IPS-18c (cell line): ENCODE measurements at regions not wholly inside any gene's neighbourhood (a gene's known extent, or its start where the extent isn't known, plus 50 kb on each side); places are given as distances from the start of the nearest gene placed in this dataset.

Source experiments
- H3K4me3 ChIP-seq: 2 replicates; pipeline ENCODE4 v1.7.0; 2013; ENCODE audit warnings: low read depth, mild to moderate bottlenecking, low read length, moderate library complexity; ENCODE audit not compliant: insufficient read depth
- H3K9me3 ChIP-seq: one replicate; pipeline ENCODE4 v1.6.1; 2013; ENCODE audit warnings: mild to moderate bottlenecking, low read length, moderate library complexity; ENCODE audit not compliant: control insufficient read depth, insufficient read depth

DNA sequence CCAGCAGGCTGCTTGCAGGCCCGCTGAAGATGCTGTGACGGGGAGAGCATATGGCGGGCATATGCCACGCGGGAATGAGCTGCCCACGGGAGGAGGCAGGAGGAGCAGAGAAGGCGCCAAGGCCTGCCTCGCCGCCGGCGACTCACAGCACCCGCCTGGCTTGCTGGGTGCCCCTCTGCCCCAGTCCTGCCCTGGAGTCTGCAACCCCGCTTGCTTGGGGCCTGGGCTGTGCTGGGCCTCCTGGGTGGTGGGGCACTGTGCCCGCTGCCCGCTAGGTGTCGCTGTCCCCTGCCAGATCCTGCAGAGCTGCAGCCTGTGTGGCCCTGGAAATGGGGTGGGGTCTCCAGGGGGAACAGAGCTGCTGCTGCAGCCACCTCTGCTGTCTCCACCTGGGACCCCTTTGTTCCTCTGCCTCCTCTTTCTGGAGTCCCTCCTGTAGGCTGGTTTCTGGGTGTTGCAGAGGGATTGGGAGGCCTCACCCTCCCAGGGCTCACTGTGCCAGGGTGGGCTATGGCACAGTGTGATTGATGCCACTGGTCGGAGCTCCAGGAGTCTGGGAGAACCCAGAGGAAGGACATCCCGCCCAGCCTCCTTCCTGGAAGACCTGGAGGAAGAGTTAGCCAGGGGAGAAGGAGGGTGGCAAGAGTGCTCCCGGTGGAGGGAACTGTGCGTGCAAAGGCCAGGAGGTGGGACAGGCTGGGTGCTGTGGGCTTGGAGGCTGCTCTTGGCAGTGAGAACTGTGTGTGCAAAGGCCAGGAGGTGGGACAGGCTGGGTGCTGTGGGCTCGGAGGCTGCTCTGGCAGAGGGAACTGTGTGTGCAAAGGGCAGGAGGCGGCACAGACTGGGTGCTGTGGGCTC is 141.0 kb upstream of the CIBAR2 start:
- no peak overlapping the region for H3K4me3 ChIP-seq

GRCh38 chr16:85254051-85254450 is 141.8 kb upstream of the CIBAR2 start:
- Histone ChIP-seq H3K4me3 (no peak overlapping the region), H3K9me3 (no peaks in the 10 kb centered on the region)

More for the DNA sequence above, 141.0 kb upstream of the CIBAR2 start:
- H3K9me3 ChIP-seq, result no peaks in the 10 kb centered on the region

DNA sequence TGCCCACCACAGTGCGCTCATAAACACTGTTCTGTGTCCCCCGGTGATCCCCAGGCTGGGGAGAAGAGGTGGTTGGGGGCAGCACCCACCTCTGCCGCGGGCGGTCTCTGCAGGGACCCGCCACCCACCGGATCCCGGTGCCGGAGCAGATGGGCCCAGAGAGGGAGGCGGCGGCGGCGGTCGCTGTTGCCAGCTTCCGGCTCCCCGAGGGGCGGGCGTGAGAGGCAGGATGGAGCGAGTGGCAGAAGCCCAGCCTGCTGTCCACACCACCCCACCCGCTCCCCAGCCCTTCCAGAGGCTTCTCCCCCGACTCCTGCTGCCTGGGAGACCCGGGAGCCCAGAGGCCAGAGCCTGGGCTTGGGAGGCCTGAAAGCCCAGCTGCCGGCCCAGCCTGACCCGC is 142.6 kb upstream of the CIBAR2 start:
- H3K4me3 ChIP-seq, result no peak overlapping the region
- no peaks in the 10 kb centered on the region for H3K9me3 ChIP-seq

DNA sequence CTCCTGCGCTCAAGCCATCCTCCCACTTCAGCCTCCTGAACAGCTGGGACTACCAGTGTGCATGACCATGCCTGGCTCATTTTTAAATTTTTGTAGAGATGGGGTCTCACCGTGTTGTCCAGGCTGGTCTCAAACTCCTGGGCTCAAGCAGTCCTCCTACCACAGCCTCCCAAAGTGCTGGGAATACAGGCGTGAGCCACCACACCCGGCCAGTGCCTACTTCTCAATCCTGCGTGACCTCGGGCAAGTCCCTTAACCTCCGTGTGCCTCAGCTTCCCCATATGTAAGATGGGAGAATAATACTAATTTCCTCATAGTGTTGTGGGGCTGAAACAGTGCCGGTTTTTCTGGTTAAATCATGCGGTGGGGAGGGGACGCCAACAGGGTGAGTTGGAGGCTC is 143.5 kb upstream of the CIBAR2 start:
- Histone ChIP-seq H3K9me3 (no peaks in the 10 kb centered on the region), H3K4me3 (no peak overlapping the region)

DNA sequence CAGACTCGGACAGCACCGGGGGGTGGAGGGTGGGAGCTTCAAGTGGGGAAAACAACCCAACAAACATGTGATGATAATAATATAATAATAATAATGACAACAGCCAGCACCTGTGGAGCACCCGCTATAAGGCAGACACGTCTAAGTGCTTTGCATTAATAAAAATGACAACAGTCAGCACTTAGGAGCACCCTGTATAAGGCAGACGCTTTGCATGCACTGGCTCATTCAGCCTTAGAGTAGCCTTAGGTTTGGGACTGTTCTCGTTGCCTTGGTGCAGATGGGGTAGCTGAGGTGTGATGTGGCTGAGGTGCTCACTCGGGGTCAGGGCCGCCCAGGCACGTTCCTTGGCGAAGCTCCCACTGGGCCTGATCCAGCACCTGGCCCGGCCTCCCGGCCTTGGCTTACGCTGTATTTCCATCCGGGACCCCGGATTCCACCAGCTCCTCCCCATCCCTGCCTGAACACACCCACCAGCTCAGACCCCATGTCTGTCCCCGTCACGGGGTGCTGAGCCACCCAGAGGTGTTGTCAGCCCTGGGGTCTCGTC is 144.0 kb upstream of the CIBAR2 start:
- Histone ChIP-seq H3K4me3 (no peak overlapping the region), H3K9me3 (no peaks in the 10 kb centered on the region)

GRCh38 chr16:85257483-85257882 is 145.2 kb upstream of the CIBAR2 start:
- H3K4me3 ChIP-seq, result no peak overlapping the region
- no peaks in the 10 kb centered on the region for H3K9me3 ChIP-seq

GRCh38 chr16:85258166-85258565 is 145.9 kb upstream of the CIBAR2 start:
- no peaks in the 10 kb centered on the region for H3K9me3 ChIP-seq

GRCh38 chr16:85258629-85259028 is 146.4 kb upstream of the CIBAR2 start:
- Histone ChIP-seq H3K9me3 (no peaks in the 10 kb centered on the region), H3K4me3 (no peak overlapping the region)

More at GRCh38 chr16:85258166-85258565, 145.9 kb upstream of the CIBAR2 start:
- H3K4me3 ChIP-seq, result no peak overlapping the region

- Histone ChIP-seq H3K9me3 (no peaks in the 10 kb centered on the region), H3K4me3 (no peak overlapping the region)
Observed at GRCh38 chr16:85259115-85259831, 147.0 kb upstream of the CIBAR2 start.

- Histone ChIP-seq H3K9me3 (no peaks in the 10 kb centered on the region), H3K4me3 (no peak overlapping the region)
Observed at GRCh38 chr16:85259832-85260167, 147.5 kb upstream of the CIBAR2 start.

GRCh38 chr16:85261204-85261603 is 148.9 kb upstream of the CIBAR2 start:
- Histone ChIP-seq H3K4me3 (no peak overlapping the region), H3K9me3 (no peaks in the 10 kb centered on the region)

DNA sequence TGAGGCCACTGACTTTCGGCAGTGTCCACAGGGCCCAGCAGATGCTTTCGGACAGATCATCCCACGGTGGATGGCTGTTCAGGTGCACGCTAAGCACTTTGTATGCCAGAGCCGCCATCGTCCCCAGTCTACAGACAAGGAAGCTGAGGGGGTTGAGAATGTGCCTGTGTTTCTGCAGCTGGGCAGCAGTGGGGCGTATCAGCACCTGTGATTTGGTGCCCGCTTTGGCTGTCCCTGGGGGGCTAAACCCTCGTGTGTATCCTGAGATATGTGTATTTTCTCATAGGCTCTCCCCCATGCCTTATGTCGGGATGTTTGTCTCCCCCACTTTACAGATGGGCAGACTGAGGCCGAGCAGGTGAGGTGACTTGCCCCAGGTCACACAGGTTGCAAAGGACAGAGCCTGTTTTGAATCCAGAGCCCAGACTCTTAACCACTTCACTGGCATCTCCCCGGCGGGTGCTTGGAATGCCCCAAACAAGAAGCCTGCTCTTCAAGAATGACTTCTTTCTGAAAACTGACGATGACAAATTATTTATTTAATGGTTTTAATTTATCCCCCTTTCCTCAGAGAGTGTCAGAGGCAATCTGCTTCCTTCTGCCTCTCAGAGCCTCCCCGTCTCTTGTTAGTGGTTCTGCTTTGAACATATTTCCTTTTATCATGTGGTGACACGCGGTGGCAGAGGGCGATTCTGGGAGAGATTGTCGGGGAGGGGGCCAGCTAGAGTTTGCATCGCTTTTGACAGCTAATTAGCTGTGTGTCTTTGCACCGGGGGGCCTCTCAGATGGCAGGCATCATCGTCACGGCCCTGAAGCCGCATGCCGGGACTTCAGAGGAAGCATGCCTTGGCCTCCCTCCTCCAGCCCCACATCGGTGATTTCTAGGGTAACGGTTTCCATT is 149.6 kb upstream of the CIBAR2 start:
- Histone ChIP-seq H3K9me3 (no peaks in the 10 kb centered on the region), H3K4me3 (no peak overlapping the region)

DNA sequence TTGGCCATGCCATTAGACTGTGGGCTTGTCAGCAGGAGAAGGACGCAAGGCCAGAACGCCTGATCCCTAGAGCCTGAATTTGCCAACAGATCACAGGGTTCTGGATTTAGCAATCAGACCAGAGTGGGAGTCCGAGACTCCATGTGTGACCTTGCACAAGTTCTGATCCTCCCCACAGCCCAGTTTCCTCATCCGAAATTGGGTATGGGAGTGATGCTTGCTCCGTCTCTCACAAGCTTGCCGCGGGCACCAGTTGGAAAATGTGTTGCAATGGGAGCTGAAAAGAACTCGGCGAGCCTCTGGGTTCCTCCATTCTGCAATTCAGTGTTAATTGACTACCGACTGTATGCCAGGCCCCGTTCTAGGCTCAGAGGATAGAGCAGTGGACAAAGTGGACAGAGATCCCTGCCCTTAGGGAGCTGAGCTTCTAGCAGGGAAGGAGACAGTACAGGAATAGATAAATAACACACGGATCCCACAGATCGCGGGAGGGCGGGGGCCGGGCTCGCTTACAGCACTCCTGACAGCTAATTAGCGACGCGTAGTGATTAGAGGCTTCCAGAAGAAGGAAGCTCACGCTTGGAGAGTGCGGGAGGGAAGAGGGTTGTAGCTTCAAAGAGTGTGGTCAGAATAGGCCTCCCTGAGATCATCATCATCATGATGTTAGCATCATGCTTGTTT is 150.4 kb upstream of the CIBAR2 start:
- no peak overlapping the region for H3K4me3 ChIP-seq
- no peaks in the 10 kb centered on the region for H3K9me3 ChIP-seq

DNA sequence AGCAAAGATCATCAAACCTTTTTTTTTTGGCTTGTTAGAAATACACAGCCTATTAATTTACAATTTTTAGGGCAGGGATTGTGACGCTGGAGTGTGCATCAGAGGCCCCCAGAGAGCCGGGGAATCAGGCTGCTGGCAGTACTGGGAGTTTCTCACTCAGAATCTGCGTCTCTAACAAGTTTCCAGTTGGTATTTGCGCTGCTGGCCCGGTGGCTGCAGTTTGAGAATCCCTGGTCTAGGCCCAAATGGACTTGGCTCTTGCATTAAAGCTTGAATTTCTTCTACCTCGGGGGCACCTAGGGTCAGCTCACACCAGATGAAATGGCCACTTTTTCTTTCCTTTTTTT is 150.9 kb upstream of the CIBAR2 start:
- Histone ChIP-seq H3K9me3 (no peaks in the 10 kb centered on the region), H3K4me3 (no peak overlapping the region)

GRCh38 chr16:85264752-85265151 is 152.5 kb upstream of the CIBAR2 start:
- Histone ChIP-seq H3K4me3 (no peak overlapping the region), H3K9me3 (no peaks in the 10 kb centered on the region)

DNA sequence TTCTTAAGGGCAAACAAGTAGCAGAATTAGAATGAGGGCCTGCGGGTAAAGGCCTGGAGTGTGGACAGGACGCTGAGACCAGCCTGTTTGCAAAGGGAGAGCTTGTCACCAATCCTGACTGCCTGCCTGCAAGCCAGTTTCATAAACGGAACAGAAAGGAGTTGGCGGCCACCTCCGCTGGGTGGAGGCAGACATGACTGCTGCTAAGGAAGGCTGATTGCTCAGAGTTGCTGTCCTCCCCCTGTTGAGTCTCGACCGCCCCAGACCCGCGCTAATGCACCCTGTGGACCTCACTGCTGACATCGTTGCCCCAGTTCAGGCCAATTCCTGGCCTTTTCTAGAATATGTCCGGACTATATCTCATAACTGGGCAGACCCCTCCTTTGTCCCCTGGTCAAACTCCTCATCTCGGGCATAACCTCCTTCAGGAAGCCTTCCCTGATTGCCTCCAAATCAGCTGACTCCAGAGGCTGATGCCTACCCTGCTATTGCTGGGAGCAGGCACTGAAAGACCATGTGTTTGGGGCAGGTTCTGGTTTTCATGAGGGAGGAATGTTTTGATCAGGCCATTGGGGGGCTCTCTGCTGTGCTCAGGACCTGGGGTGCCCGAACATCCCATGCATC is 153.0 kb upstream of the CIBAR2 start:
- no peak overlapping the region for H3K4me3 ChIP-seq
- no peaks in the 10 kb centered on the region for H3K9me3 ChIP-seq
